ENCODE measurements at regions not wholly inside any gene's neighbourhood (a gene's known extent, or its start where the extent isn't known, plus 50 kb on each side); places are given as distances from the start of the nearest gene placed in this dataset.

DNA sequence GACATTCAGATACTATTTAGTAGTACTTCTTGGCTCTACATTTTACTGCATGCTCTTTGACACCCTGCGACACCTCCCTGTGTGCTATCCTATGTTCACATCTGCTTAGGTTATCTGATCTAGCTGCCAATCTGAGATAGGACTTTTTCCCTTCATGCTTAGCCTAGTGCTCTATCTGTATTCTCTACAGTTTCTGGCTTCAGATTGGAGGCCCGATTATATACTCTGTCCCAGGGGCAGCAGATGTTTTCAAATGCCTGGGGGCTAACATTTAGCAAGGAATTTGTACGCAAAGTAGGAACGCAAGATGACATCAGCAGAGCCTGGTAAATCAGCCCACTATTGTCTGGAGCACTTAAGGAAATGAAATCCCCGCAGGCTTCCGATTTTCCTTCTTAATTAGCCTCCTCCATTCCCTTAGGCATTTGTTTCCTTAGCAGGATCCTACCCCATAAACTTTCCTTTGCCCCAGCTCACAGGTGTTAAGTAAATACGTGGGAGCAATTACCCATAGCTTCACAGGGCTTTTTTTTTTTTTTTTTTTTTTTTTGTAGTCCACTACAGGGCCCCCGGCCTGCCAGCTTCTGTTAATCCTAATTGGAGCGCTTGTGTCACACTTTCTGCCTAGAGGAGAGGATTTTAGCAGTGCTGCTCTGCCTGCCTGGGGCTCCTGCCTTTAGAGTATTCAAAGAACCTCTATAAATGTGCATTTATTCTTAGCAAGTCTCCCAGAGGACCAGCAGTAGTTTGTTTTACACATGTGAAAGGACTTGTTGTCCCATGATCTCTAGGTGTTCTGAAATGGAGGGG lies 61.1 kb upstream of the LPAR1 start:
- DNase-seq (ENCODE audit: low spot score in 2 of 2): no peak

GRCh38 chr9:111098093-111098492 lies 59.8 kb upstream of the LPAR1 start:
- H3K9me3 ChIP-seq: no peaks in the 10 kb centered on the region
- WGBS: 88% methylated on average over 4 of the region's 4 CpGs

More for the DNA sequence above, 61.1 kb upstream of the LPAR1 start:
- no peaks in the 10 kb centered on the region for H3K9me3 ChIP-seq
- H3K4me3 ChIP-seq: no peak overlapping the region
- WGBS: 68% methylated on average over 9 of the region's 9 CpGs
- peaks cover 7% of the 10 kb centered on the region for H3K4me1 ChIP-seq
- H3K27me3 ChIP-seq: no peaks in the 10 kb centered on the region
- H3K36me3 ChIP-seq: no peaks in the 10 kb centered on the region
- TF ChIP-seq CTCF (IDR thresholded peaks at IDR 0.05): no peak
- TF ChIP-seq EP300 (IDR thresholded peaks at IDR 0.05): no peak
- TF ChIP-seq POLR2A (IDR thresholded peaks at IDR 0.05): no peak
- TF ChIP-seq POLR2AphosphoS5 (IDR thresholded peaks at IDR 0.05): no peak
- H3K27ac ChIP-seq: no peak overlapping the region

GRCh38 chr9:111096051-111096450 lies 57.8 kb upstream of the LPAR1 start:
- Histone ChIP-seq H3K36me3 (no peaks in the 10 kb centered on the region), H3K9me3 (no peaks in the 10 kb centered on the region)
- WGBS: 82% methylated on average over 3 of the region's 3 CpGs

More at GRCh38 chr9:111098093-111098492, 59.8 kb upstream of the LPAR1 start:
- peaks cover 7% of the 10 kb centered on the region for H3K4me1 ChIP-seq
- DNase-seq (ENCODE audit: low spot score in 2 of 2): no peak
- TF ChIP-seq CTCF (IDR thresholded peaks at IDR 0.05) (no peak), EP300 (IDR thresholded peaks at IDR 0.05) (no peak), POLR2AphosphoS5 (IDR thresholded peaks at IDR 0.05) (no peak), POLR2A (IDR thresholded peaks at IDR 0.05) (no peak)
- H3K4me3 ChIP-seq: no peak overlapping the region
- H3K36me3 ChIP-seq: no peaks in the 10 kb centered on the region
- no peak overlapping the region for H3K27ac ChIP-seq
- H3K27me3 ChIP-seq: no peaks in the 10 kb centered on the region

DNA sequence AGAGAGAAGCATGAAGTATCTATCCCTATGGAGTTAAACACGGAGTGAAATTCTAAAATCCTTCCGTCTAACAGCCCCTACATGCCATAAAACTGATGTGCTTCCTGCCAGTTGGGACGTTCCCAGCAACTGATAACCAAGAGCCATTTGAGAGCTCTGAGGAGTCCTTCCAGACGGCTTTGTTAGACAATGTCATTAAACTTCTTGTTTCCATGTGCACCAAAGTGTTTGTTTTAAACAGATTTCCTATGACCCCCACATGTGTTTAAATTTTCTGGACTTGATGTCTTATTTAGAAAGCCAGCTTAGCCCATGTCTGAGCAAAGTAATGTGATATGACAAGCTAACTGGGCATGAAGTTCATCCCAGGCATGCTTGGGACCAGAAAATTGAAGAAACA lies 57.2 kb upstream of the LPAR1 start:
- H3K27ac ChIP-seq: no peak overlapping the region

More at GRCh38 chr9:111096051-111096450, 57.8 kb upstream of the LPAR1 start:
- no peak overlapping the region for H3K4me3 ChIP-seq
- DNase-seq (ENCODE audit: low spot score in 2 of 2): no peak
- no peak overlapping the region for H3K27ac ChIP-seq
- TF ChIP-seq POLR2AphosphoS5 (IDR thresholded peaks at IDR 0.05) (no peak), POLR2A (IDR thresholded peaks at IDR 0.05) (no peak), EP300 (IDR thresholded peaks at IDR 0.05) (no peak), CTCF (IDR thresholded peaks at IDR 0.05) (no peak)
- H3K4me1 ChIP-seq: peaks cover 7% of the 10 kb centered on the region
- no peaks in the 10 kb centered on the region for H3K27me3 ChIP-seq

More for the DNA sequence above, 57.2 kb upstream of the LPAR1 start:
- H3K4me3 ChIP-seq: no peak overlapping the region
- DNase-seq (ENCODE audit: low spot score in 2 of 2): no peak
- WGBS: 47% methylated on average over 4 of the region's 4 CpGs
- H3K36me3 ChIP-seq: no peaks in the 10 kb centered on the region
- H3K4me1 ChIP-seq: peaks cover 7% of the 10 kb centered on the region
- TF ChIP-seq POLR2AphosphoS5 (IDR thresholded peaks at IDR 0.05) (no peak), POLR2A (IDR thresholded peaks at IDR 0.05) (no peak), EP300 (IDR thresholded peaks at IDR 0.05) (no peak), CTCF (IDR thresholded peaks at IDR 0.05) (no peak)
- H3K27me3 ChIP-seq: no peaks in the 10 kb centered on the region
- H3K9me3 ChIP-seq: no peaks in the 10 kb centered on the region

Measured in suprapubic skin (tissue), 4 donors.